ENCODE measurements at regions not wholly inside any gene's neighbourhood (a gene's known extent, or its start where the extent isn't known, plus 50 kb on each side); places are given as distances from the start of the nearest gene placed in this dataset.

DNA sequence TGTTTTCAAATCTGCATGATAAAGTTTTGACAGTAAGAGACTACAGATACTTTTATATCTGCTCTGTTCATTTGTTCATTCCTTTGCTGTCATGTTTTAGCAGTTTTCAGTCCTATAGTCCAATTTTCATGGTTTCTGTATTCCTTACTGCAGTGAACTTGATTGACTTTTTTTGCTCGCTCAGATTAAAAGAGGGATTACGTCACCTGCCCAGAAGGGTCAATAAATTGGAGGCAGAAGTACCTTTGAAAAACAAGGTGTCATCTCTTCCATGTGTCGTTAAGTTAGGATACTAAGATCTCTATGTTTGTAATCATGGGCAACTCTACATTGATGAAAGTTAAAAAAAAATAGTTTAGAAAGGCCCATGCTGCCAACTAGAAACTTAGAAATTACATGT lies 250.1 kb upstream of the SMIM31 start:
- TF ChIP-seq, protein P1, sequence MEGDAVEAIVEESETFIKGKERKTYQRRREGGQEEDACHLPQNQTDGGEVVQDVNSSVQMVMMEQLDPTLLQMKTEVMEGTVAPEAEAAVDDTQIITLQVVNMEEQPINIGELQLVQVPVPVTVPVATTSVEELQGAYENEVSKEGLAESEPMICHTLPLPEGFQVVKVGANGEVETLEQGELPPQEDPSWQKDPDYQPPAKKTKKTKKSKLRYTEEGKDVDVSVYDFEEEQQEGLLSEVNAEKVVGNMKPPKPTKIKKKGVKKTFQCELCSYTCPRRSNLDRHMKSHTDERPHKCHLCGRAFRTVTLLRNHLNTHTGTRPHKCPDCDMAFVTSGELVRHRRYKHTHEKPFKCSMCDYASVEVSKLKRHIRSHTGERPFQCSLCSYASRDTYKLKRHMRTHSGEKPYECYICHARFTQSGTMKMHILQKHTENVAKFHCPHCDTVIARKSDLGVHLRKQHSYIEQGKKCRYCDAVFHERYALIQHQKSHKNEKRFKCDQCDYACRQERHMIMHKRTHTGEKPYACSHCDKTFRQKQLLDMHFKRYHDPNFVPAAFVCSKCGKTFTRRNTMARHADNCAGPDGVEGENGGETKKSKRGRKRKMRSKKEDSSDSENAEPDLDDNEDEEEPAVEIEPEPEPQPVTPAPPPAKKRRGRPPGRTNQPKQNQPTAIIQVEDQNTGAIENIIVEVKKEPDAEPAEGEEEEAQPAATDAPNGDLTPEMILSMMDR (IDR thresholded peaks at IDR 0.05), result no peak
- no peak for TF ChIP-seq POLR2A (IDR thresholded peaks at IDR 0.05)

Measured in heart left ventricle (tissue), 13 donors.